HG03378 (cell line): ENCODE measurements at regions not wholly inside any gene's neighbourhood (a gene's known extent, or its start where the extent isn't known, plus 50 kb on each side); places are given as distances from the start of the nearest gene placed in this dataset.
"Not testable (repeated sequence)": the region's sequence is repeated elsewhere in the genome, so short reads cannot be mapped to it uniquely, and the experiment has no call there.

Source experiments
- ATAC-seq: cut with Tn5 transposase; IDR thresholded peaks from one replicate; pipeline ENCODE4 v1.9.1; 2021; ENCODE audit warnings: mild to moderate bottlenecking, moderate library complexity; ENCODE audit not compliant: unreplicated experiment

GRCh38 chr4:65999518-65999871 lies 329.2 kb upstream of the EPHA5 start:
- ATAC-seq = no peak

- not testable (repeated sequence) for ATAC-seq
These were observed 328.7 kb upstream of the EPHA5 start for GRCh38 chr4:65998807-65999517.

GRCh38 chr4:65983061-65983460 lies 312.8 kb upstream of the EPHA5 start:
- no peak for ATAC-seq

GRCh38 chr4:65976287-65976686 lies 306.0 kb upstream of the EPHA5 start:
- ATAC-seq = no peak

GRCh38 chr4:65973186-65973585 lies 302.9 kb upstream of the EPHA5 start:
- no peak for ATAC-seq

GRCh38 chr4:65971686-65972085 lies 301.4 kb upstream of the EPHA5 start:
- ATAC-seq = no peak

- ATAC-seq = no peak
These were observed 298.7 kb upstream of the EPHA5 start for GRCh38 chr4:65968831-65969558.

- ATAC-seq = no peak
These were observed 290.5 kb upstream of the EPHA5 start for GRCh38 chr4:65960751-65961150.

- no peak for ATAC-seq
These were observed 284.1 kb upstream of the EPHA5 start for GRCh38 chr4:65954416-65954815.

GRCh38 chr4:65951177-65951576 lies 280.9 kb upstream of the EPHA5 start:
- no peak for ATAC-seq

- no peak for ATAC-seq
These were observed 272.8 kb upstream of the EPHA5 start for GRCh38 chr4:65943076-65943475.

GRCh38 chr4:65924843-65925242 lies 254.6 kb upstream of the EPHA5 start:
- no peak for ATAC-seq

- no peak for ATAC-seq
These were observed 253.3 kb upstream of the EPHA5 start for GRCh38 chr4:65923616-65924015.

- ATAC-seq = no peak
These were observed 250.9 kb upstream of the EPHA5 start for GRCh38 chr4:65921180-65921579.

GRCh38 chr4:65918872-65919271 lies 248.6 kb upstream of the EPHA5 start:
- no peak for ATAC-seq

- ATAC-seq = no peak
These were observed 247.9 kb upstream of the EPHA5 start for GRCh38 chr4:65918212-65918611.

GRCh38 chr4:65917486-65917885 lies 247.2 kb upstream of the EPHA5 start:
- no peak for ATAC-seq

- no peak for ATAC-seq
These were observed 241.4 kb upstream of the EPHA5 start for GRCh38 chr4:65911720-65912119.

- ATAC-seq = no peak
These were observed 223.9 kb upstream of the EPHA5 start for GRCh38 chr4:65893957-65894755.

GRCh38 chr4:65893271-65893670 lies 223.0 kb upstream of the EPHA5 start:
- no peak for ATAC-seq

- no peak for ATAC-seq
These were observed 210.3 kb upstream of the EPHA5 start for GRCh38 chr4:65880594-65880993.
